ENCODE measurements at regions not wholly inside any gene's neighbourhood (a gene's known extent, or its start where the extent isn't known, plus 50 kb on each side); places are given as distances from the start of the nearest gene placed in this dataset.

DNA sequence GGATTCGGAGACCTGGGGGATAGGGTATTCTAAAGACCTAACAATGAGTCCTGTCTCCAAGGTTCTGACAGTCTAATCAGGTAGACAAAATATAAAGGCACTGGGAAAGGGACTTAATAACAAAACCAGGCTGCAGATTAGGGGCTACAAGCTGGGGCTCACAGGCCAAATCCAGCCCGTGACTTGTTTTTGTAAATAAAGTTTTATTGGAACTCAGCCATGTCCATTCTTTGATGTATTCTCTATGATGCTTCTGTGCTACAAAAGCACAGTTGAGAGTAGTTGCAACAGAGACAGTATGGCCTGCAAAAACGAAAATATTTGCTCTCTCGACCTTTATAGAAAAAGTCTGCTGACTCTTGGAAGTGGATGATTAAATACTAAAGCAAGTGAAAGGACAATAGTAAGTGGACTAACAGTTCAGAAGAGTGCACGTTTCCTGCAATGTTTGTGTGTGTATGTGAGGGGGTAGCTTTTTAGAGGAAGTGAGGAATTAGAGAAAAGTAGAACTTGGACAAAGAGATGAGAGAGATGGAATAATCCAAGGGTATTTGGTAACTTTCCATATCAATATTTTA lies 115.4 kb upstream of the ZFHX3 start:
- Histone ChIP-seq H2AFZ (ENCODE audit: low read depth) (no peak overlapping the region), H3K79me2 (ENCODE audit: insufficient read depth) (no peaks in the 10 kb centered on the region), H3K9me2 (no peaks in the 10 kb centered on the region), H3K27me3 (ENCODE audit: insufficient read depth) (no peaks in the 10 kb centered on the region), H4K20me1 (ENCODE audit: insufficient read depth) (no peaks in the 10 kb centered on the region), H3K9ac (no peak overlapping the region), H3K4me1 (ENCODE audit: control insufficient read depth in 1 of 2, insufficient read depth in 2 of 2, low read depth in 1 of 2, low read length in 1 of 2) (peaks cover 9 to 19% of the 10 kb centered on the region in 2 experiments; a peak in 3 of 4 replicates), H3K27ac (ENCODE audit: low read depth in 2 of 2, low read length in 1 of 2) (no peak overlapping the region), H3K9me3 (no peaks in the 10 kb centered on the region), H3K4me2 (no peak overlapping the region), H3K36me3 (replicated peaks in 1 of 2; ENCODE audit: control insufficient read depth in 1 of 2, insufficient read depth in 2 of 2, low read length in 1 of 2) (no peaks in the 10 kb centered on the region), H3F3A (replicated peaks; ENCODE audit: insufficient read depth) (no peaks in the 10 kb centered on the region), H3K4me3 (ENCODE audit: low read depth in 2 of 2, low read length in 1 of 2) (no peak overlapping the region)
- DNase-seq = no peak
- CTCF ChIA-PET = interaction anchor here (0.9 kb wide), 1 partner anchor 67 kb away, joined by 3 read pairs; no protein-coding TSS in a partner anchor
- POLR2A ChIA-PET = no interaction called here
- TF ChIP-seq RXRA (IDR thresholded peaks at IDR 0.05; ENCODE audit: borderline replicate concordance, low read depth) = no peak
- TF ChIP-seq, protein P1, sequence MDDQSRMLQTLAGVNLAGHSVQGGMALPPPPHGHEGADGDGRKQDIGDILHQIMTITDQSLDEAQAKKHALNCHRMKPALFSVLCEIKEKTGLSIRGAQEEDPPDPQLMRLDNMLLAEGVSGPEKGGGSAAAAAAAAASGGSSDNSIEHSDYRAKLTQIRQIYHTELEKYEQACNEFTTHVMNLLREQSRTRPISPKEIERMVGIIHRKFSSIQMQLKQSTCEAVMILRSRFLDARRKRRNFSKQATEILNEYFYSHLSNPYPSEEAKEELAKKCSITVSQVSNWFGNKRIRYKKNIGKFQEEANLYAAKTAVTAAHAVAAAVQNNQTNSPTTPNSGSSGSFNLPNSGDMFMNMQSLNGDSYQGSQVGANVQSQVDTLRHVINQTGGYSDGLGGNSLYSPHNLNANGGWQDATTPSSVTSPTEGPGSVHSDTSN (IDR thresholded peaks at IDR 0.05) = no peak
- no peak for TF ChIP-seq RAD21 (IDR thresholded peaks at IDR 0.05; ENCODE audit: low read length)
- TF ChIP-seq NFIC (IDR thresholded peaks at IDR 0.05; ENCODE audit: borderline replicate concordance) = no peak
- TF ChIP-seq, protein P2, sequence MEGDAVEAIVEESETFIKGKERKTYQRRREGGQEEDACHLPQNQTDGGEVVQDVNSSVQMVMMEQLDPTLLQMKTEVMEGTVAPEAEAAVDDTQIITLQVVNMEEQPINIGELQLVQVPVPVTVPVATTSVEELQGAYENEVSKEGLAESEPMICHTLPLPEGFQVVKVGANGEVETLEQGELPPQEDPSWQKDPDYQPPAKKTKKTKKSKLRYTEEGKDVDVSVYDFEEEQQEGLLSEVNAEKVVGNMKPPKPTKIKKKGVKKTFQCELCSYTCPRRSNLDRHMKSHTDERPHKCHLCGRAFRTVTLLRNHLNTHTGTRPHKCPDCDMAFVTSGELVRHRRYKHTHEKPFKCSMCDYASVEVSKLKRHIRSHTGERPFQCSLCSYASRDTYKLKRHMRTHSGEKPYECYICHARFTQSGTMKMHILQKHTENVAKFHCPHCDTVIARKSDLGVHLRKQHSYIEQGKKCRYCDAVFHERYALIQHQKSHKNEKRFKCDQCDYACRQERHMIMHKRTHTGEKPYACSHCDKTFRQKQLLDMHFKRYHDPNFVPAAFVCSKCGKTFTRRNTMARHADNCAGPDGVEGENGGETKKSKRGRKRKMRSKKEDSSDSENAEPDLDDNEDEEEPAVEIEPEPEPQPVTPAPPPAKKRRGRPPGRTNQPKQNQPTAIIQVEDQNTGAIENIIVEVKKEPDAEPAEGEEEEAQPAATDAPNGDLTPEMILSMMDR (IDR thresholded peaks at IDR 0.05) = no peak
- no peak for TF ChIP-seq TCF12 (IDR thresholded peaks at IDR 0.05)
- no peak for TF ChIP-seq RFX5 (IDR thresholded peaks at IDR 0.05; ENCODE audit: low read length)
- TF ChIP-seq TAF1 (IDR thresholded peaks at IDR 0.05; ENCODE audit: borderline replicate concordance, low read depth, low read length) = no peak
- TF ChIP-seq, protein P3, sequence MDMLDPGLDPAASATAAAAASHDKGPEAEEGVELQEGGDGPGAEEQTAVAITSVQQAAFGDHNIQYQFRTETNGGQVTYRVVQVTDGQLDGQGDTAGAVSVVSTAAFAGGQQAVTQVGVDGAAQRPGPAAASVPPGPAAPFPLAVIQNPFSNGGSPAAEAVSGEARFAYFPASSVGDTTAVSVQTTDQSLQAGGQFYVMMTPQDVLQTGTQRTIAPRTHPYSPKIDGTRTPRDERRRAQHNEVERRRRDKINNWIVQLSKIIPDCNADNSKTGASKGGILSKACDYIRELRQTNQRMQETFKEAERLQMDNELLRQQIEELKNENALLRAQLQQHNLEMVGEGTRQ (IDR thresholded peaks at IDR 0.05; ENCODE audit: borderline replicate concordance, low read depth, low read length) = no peak
- TF ChIP-seq JUND (IDR thresholded peaks at IDR 0.05) = no peak
- TF ChIP-seq MEF2A (IDR thresholded peaks at IDR 0.05; ENCODE audit: borderline replicate concordance, low read depth) = no peak
- TF ChIP-seq FOXM1 (IDR thresholded peaks at IDR 0.05; ENCODE audit: low read depth) = no peak
- TF ChIP-seq YY1 (IDR thresholded peaks at IDR 0.05; ENCODE audit: low read depth) = no peak
- TF ChIP-seq FOXJ3 (CRISPR knock-in tag; IDR thresholded peaks at IDR 0.05) = no peak
- TF ChIP-seq, protein P4, sequence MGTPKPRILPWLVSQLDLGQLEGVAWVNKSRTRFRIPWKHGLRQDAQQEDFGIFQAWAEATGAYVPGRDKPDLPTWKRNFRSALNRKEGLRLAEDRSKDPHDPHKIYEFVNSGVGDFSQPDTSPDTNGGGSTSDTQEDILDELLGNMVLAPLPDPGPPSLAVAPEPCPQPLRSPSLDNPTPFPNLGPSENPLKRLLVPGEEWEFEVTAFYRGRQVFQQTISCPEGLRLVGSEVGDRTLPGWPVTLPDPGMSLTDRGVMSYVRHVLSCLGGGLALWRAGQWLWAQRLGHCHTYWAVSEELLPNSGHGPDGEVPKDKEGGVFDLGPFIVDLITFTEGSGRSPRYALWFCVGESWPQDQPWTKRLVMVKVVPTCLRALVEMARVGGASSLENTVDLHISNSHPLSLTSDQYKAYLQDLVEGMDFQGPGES (IDR thresholded peaks at IDR 0.05; ENCODE audit: low read depth, low read length) = no peak
- TF ChIP-seq POLR2AphosphoS5 (IDR thresholded peaks at IDR 0.05; ENCODE audit: low read depth, low read length) = no peak
- no peak for TF ChIP-seq TEAD4 (IDR thresholded peaks at IDR 0.05; ENCODE audit: borderline replicate concordance, insufficient read depth)
- TF ChIP-seq CHD2 (IDR thresholded peaks at IDR 0.05; ENCODE audit: low read length, partially characterized antibody) = no peak
- TF ChIP-seq NRF1 (IDR thresholded peaks at IDR 0.05; ENCODE audit: low read depth, low read length) = no peak
- TF ChIP-seq GATA2 (CRISPR knock-in tag; IDR thresholded peaks at IDR 0.05) = no peak
- WGBS (ENCODE audit: low lambda C conversion rate) = 72% methylated on average over 5 of the region's 5 CpGs

Measured in SK-N-SH (cell line).